ENCODE measurements at regions not wholly inside any gene's neighbourhood (a gene's known extent, or its start where the extent isn't known, plus 50 kb on each side); places are given as distances from the start of the nearest gene placed in this dataset.
"Not testable (repeated sequence)": the region's sequence is repeated elsewhere in the genome, so short reads cannot be mapped to it uniquely, and the experiment has no call there.

DNA sequence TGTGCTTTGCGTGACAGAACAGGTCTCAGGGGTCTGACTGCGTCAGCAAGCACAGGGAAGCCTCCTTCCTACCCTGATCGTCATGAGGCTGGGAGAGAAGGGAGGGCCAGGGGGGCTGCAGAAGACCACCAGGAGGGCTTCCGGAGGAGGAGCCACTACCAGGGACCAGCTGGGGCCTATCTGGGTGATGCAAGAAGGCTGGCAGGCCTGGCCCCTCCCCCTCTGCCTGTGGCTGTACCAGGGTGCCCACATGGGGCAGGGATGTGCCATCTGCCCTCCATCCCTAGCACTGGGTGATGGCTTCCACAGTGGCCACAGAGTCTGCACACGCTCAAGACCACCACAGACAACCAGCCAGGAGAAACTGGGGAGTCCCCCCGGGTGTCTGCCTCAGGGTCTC lies 116.4 kb upstream of the NKX1-1 start:
- no peak for DNase-seq

DNA sequence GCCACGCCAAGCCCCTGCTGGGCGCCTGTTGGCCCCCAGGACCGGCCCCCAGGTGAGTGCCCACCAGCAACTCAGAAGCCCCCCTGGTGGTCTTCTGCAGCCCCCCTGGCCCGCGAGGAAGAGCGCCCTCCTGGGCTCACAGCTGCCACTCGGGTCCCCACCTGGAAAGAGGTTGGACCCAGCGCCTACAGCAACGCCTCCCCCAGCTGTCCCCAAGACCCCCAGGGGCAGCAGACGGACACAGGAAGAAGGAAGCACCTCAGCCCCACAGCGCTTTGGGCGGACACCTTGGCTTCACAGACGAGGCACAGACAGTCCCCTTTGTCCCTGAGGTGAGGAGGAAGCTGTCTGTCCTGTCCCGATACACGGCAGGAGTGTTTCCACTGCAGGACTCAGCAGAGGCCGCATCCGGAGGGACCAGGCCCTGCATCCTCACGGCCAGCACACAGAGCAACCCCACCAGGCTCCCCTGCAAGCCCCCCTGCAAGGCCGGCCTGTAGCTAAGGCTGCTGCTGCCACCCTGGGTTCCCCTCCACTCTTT lies 115.6 kb upstream of the NKX1-1 start:
- no peak for DNase-seq

DNA sequence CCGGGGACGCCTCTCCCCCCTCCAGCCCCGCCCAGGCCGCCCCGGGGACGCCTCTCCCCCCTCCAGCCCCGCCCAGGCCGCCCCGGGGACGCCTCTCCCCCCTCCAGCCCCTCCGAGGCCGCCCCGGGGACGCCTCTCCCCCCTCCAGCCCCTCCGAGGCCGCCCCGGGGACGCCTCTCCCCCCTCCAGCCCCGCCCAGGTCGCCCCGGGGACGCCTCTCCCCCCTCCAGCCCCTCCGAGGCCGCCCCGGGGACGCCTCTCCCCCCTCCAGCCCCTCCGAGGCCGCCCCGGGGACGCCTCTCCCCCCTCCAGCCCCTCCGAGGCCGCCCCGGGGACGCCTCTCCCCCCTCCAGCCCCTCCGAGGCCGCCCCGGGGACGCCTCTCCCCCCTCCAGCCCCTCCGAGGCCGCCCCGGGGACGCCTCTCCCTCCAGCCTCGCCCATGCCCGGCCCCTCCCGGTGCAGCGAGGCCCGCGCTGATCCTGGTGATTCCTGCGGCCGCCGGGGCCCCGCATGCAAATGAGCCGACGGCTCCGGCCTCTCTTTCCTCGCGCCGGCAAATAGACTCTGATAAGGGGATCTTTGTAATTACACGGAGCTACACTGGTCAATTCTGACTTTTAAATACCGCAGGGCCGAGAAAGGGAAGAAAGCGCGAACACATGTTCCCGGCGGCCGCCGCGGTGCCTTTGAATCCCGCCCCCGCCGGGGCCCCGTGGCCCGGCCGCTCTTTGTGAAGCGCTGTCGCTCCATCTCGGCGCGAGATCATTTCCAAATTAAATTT lies 114.7 kb upstream of the NKX1-1 start:
- not testable (repeated sequence) for DNase-seq

DNA sequence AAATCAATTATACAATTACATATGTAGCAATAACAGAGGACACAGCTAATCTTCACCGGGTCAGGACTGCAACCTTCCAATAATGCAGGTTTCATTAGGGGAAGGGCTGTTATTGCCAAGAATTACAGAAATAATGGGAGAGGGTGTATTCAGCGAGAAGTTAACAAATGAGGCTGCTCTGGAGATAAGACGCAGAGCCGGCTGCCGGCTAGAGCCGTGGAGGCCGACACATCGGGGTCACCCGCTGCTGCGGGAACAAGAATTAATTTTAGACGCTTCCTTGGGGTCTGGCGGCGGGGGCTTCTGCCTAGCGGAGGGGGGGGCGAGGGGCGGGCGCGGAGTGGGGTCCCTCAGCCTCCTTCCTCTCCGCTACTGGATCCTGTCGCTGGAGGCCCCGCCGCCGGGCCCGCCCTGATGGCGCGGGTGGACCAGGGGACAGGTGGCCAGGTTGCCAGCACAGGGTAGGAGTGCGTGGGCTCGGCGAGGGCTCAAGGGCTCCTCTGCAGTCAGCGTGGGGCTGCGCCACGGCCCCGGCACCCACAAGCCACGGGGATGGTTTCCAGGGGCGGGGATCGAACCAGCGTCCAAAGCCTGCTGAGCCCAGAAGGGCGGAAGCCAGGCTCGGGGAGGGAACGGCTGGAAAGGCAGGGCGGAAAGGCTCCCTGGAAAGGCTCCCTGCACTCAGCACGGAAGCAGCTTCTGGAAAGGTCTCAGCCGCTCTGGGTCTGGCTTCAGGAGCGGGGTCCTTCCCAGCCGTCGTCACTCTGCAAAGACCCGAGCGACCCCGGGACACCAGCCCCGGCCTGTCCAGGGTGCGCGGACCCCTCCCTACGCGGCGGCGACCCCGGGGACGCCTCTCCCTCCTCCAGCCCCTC lies 113.8 kb upstream of the NKX1-1 start:
- no peak for DNase-seq

GRCh38 chr4:1518997-1519700 lies 112.9 kb upstream of the NKX1-1 start:
- DNase-seq: no peak

DNA sequence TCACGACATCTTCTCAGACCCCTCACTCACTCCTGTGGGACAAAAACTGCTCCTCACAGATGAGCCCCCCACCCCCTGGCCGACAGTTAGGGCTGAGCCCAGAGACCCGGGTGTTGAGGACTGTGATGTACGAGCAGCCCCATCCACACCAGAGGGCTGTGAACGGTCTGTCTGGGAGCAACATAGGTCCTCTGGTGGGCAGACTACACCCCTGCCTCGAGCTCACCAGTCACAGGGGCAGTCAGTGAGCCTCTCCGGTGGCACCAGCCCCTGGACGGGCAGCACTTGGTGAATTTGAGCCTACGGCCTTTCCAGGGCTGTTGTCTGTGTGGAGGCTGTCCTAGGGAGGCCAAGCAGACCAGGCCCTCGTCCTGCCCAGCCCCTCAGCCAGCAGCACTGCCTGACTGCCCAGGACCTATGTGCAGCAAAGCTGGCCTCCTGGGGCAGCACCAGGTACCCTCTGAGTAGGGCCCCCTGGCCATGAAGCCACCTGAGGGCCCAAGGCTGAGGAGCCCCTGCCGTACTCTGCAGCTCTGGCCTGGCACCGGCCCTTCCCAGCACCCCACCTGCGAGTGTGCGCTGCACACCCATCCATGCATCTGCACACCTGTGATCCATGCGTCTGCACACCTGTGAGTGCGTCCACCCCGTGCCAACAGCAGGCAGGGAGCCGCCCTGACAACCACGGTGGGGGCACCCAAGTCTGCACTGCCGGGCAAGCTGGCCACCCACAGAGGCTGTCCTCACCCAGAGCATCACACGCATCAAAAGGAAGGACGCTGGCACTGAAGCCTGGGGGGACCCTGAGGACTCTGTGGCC lies 111.6 kb upstream of the NKX1-1 start:
- no peak for DNase-seq

DNA sequence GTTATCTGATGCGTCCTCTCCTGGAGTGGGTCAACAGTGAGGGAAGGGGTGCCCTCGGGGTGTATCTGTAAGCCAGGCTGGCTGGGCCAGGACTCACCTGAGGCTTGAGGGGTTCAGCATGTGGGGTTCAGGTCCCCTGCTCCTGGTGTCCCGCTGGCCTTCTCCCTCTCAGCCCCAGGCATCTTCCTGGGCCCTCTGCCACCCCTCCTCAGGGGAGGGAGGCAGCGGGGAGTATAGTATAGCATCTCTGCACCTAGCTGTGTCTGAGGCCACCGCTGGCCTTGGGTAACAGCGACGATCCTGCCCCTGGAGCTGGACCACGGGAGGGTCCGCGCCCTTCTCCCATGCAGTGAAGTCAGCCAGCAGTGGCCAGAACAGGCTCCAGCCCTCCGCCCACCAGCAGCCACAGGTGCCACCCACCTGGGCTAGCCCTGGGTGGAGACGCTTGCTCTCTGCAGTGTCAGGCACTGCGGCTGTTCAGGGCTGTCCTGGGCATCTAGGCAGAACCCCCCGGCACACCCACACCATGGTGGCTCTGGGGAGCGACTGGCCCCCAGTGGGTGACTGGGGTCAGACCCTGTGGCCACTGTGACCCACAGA lies 110.7 kb upstream of the NKX1-1 start:
- DNase-seq: no peak

DNA sequence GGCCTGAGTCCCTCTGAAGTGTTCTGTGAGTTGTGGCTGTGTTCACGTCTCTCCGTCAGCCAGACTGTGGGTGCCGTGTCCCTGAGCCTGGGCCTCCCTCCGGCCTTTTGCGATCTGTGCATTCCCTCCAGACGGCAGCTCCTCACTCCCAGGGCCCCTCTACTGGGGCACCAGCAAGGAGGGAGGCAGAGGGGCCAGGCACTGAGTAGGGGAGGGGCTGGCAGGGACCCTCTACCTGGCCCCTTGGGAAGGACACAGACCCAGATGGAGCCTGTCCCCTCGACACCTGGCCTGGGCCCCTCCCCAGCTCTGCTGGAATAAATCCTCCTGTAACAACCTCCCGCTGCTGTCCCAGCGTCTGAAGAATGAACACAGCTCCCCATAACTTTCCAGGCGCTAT lies 110.0 kb upstream of the NKX1-1 start:
- DNase-seq: no peak

GRCh38 chr4:1515763-1516162 lies 109.5 kb upstream of the NKX1-1 start:
- DNase-seq: no peak

DNA sequence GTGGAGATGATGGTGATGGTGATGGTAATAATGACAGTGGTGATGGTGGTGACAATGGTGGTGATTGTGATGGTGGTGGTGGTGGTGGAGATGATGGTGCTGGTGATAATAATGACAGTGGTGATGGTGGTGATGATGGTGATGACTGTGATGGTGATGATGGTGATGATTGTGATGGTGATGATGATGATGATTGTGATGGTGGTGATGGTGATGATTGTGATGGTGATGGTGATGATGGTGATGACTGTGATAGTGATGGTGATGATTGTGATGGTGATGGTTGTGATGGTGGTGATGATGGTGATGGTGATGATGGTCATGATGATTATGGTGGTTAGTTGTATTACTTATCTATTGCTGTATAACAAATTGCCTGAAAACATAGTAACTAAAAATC lies 108.9 kb upstream of the NKX1-1 start:
- no peak for DNase-seq

- DNase-seq: no peak
Measured at GRCh38 chr4:1514612-1515011, 108.4 kb upstream of the NKX1-1 start.

DNA sequence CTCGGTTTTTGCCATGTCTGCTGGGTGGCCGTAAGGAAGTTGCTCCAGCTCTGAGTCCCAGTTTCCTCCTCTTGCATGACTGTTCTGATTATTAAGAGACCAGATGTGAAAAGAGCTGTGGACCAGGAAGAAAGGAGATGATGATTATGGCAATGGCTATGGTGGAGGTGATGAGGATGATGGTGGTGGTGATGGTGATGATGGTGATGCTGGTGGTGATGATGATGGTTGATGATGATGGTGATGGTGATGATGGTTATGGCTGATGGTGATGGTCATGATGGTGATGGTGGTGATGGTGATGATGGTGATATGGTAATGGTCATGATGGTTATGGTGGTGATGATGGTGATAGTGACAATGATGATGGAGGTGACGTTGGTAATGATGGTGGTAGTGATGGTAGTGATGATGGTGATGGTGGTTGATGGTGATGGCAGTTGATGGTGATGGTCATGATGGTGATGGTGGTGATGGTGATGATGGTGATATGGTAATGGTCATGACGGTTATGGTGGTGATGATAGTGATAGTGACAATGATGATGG lies 107.8 kb upstream of the NKX1-1 start:
- DNase-seq: no peak

- DNase-seq: no peak
Measured at GRCh38 chr4:1512738-1513660, 106.8 kb upstream of the NKX1-1 start.

GRCh38 chr4:1512051-1512737 lies 106.0 kb upstream of the NKX1-1 start:
- no peak for DNase-seq

GRCh38 chr4:1511441-1512041 lies 105.3 kb upstream of the NKX1-1 start:
- no peak for DNase-seq

- DNase-seq: no peak
Measured at GRCh38 chr4:1510931-1511330, 104.7 kb upstream of the NKX1-1 start.

- no peak for DNase-seq
Measured at GRCh38 chr4:1509366-1509765, 103.1 kb upstream of the NKX1-1 start.

- no peak for DNase-seq
Measured at GRCh38 chr4:1508161-1509160, 102.2 kb upstream of the NKX1-1 start.
